Dedifferentiated amniotic fluid mesenchymal stem cell (primary cell): ENCODE measurements at regions not wholly inside any gene's neighbourhood (a gene's known extent, or its start where the extent isn't known, plus 50 kb on each side); places are given as distances from the start of the nearest gene placed in this dataset.

Source experiments
- DNase-seq: peaks from one replicate; pipeline ENCODE4 v3.0.0-alpha.2; 2016; ENCODE audit errors: extremely low spot score

DNA sequence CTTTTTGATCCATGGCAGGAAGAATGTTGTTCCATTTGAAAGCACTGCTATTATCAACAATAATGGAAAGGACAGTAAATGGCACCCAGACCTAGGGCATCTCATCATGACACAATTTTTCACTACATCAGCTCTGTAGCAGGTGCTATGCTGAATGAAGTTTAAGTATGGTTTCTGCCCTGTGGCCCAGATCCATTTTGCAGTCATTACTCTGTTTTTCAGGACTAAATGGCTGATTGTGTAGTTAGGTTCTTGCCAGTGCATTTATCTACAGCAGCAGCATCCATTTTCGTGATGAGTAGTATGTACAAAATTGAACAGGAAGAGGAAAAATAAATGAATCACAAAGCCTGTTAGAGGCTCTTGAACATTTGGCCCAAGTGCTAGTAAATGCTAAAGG is 270.5 kb upstream of the CD180 start:
- DNase-seq, result no peak

DNA sequence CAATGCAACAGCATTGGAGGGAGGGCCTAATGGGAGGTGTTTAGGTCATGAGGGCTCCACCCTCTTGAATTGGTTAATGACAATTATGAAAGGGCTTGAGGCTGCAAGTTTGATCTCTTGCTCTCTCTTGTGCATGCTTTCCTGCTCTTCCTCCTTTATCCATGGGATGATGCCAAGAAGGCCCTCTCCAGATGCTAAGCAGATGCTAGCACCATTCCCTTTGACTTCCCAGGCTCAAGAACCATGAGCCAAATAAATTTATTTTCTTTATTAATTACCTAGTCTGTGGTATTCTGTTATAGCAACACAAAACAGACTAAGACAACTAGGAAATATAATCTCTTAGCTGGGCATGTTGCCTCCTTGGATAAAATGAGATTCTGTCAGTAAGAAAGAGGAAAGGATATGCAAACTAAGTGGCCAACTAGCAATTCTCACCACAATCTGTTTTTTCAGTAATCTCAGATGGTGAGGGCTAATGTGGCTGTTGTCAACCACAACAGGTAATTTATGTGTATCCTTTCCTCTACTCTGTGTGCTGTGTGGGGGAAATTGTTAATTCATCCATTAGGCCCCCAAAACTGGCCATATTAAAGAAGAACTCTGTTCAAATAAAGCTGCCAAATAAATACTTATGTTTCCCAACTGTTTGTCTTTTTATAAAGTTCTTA is 269.1 kb upstream of the CD180 start:
- DNase-seq, result no peak

DNA sequence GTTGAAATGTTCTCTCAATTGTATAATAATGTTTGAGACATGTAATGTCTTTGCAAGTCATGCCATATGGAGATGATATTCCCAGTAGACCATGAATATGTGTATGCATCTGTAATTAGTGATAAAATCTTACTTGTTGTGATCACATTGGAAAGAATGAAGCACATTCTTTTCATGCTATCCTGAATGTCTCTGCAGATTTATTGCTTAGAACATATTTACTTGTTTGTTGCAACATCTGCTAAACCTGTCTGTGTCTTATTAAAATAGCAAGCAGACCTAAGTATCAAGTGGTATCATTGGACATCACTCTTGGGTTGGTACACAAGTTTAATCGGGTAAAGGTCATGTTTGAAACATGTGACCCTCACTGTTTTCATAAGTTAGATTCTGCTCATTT is 265.5 kb upstream of the CD180 start:
- DNase-seq, result peak; percentile 51

DNA sequence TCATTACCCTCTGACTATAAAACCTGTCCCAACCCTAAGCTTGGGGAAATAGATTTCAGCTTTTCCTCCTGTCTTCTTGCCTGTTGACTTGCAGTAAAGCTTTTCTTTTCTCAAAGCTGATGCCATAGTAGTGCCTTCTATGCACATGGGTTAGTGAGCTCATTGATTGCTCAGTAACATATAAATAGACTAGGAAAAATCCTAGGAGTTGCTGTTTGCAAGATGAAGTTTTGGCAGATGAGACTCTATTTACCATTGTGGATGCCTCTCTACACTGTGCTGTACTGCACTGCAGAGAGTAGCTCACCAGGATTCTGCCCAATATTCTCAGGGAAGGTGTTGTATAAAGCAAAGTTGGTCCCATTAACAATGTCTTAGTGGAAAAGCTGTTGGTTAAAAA is 262.7 kb upstream of the CD180 start:
- DNase-seq, result no peak

DNA sequence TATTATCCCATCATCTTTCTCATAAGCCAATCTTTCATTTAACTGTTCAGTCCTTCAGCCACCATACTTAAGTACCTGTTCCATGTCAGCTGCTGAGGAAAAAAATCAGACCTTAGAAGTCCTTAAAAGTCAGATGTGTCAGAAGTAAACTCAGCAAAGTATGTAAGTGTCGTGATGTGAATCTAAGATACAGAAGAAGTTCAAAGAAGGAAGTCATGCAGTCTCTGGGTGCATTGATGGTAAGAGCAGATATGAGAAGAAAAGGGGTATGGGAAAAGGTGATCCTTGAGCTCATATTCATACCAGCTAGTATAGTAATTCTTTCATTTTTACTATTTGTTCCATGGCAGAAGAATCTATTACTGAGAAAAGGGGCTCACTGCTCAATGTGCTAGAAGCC is 259.4 kb upstream of the CD180 start:
- no peak for DNase-seq

DNA sequence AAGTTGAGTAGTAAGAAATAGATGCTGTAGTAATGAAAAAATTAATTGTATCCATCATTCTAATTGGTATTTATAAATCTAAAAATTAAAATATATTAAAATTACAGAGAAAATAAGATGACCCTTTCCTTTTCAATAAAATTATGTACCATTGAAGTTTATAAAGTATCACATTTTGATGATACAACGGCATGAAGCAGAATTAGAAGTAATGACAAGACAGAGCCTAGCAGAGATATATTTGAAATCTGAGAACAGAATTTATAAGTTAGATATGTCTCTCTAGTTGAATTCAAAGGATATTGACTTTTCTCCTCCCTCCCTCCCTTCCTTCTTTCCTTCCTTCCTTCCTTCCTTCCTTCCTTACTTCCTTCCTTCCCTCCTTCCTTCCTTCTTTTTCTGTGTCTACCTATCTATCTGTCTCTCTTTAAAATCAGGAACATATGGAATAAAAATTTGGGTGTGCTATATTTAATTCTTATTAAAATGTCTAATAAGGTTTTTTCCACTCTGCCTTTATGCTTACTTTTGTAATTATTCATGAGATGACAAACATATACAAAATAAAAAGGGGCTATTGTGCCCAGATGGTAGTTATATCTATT is 258.5 kb upstream of the CD180 start:
- no peak for DNase-seq

DNA sequence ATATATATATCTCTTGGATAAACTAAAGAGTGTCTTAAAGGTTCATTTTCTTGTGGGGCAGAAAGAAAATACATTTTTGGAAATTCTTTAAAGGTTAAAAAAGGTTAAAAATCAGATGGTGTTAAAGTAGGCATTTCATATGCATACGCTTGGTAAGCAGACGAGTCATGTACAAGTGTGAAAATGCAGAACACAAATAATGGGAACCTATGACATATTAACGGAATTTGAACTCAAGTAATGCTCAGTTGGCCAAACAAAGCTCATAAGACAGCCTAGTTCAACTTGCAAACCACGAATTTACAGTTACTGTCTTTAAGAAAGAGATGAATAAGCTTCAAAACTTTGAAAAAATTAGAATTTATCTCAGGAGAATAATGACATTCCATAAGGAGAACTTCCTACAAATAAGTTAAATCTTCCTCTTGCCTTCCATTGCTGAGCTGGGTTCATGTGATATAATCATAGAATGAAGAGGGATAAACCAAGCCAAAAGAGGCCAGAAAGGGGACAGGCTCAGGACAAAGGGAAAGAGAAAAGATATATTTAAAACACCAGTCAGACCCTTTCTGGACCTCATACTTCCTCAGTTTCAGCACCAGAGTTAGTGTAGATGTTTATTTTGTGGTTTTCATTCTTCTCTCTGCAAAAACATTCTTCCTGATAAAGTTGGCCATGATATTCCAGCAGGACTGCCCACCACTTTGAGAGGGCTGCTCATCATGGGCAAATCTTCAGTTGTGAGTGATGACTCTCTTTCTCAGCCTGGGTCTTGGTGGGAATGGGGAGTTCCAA is 256.7 kb upstream of the CD180 start:
- DNase-seq, result peak; percentile 61

DNA sequence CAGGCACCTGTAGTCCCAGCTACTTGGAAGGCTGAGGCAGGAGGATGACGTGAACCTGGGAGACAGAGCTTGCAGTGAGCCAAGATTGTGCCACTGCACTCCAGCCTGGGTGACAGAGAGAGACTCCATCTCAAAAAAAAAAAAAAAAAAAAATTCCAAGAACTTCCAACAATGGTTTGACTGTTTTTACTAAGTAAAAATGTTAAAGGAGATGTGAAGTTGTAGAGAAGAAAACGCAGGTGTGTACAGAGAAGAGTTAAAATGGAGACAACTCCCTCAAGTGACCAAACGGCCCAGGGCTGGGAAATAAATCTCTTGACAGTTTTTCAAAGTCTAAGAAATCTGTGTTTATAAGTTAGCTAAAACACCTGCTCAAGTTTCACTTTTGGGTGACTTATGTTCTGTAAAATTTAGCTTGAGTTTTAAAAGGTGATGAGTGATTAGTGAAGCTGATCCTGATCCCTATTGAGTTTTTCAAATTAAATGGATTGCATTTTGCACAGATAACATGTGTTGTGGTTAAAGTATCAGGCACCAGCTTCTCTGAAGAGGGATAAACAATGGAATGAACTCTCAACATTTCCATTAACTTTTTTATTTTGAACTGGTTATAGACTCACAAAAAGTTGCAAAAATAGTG is 255.2 kb upstream of the CD180 start:
- no peak for DNase-seq

DNA sequence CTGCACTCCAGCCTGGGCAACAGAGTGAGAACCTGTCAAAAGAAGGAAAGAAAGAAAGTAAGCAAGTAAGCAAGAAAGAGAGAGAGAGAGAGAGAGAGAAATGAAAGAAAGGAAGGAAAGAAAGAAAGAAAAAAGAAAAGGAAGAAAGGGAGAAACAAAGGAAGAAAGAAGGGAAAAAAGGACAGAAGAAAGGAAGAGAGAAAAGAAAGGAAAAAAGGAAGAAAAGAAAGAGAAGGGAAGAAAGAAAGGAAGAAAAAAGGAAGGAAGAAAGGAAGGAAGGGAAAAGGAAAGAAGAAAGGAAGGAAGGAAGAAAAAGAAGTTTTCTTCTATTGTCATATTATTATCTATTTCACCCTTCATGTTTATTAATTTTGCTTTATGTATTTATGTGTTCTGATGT is 251.1 kb upstream of the CD180 start:
- DNase-seq, result no peak

DNA sequence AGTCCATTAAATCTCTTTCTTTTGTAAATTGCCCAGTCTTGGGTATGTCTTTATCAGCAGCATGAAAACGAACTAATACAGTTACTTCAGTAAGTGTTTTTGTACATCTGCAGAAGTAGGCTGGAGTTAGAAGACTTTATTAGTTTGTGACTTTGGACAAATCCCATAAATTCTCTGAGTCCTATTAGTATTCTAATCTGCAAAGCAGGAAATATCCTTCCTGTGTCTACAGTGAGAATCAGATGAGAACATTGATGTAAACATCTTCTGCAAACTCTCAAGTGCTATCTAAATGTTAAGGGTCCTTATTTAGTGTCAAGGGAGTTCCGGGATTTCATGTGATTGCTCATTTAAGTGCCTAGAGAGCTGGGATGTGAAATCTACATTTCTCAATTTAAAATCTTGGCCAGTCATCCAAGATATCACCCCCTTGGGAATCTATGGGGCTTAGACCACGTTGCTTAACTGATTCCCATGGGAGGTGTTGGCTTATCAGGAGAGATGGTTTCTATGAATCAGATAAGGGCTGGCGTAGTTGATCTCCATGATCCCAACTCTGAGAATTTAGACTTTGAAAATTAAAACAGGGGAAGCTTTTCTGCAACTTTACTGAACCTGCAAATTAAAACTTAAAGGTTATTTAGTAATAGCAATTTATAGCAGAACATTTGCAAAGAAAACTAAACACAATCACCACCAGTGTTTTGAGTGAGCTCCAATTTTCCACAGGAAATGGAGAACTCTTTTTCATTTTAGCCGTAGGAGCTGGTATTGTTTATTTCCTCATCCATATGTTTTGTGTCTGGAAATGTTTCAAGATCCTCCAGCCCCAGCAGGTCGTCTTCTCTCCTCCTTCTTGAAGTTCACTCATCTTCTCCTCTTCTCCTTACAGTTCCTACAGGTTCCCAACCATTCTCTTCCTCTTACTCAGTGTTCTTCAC is 241.6 kb upstream of the CD180 start:
- no peak for DNase-seq

DNA sequence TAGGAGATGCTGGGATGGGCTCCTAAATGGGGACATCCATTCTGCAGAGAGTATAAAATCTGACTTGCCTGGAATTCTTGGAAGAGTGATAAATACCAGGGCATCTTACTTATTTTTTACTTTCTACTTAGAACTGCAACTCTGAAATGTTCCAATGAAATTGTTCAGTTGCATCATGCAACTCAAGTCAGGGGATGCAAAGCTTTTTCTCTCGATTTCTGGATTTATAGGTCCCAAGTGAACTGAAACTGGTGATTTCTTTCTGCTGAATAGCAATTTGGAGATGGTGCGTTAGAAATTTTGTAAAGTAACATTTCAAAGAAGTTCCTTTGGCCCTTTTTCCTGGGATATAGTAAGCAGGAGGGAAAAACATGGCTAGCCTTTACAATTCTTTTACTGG is 238.4 kb upstream of the CD180 start:
- DNase-seq, result no peak

DNA sequence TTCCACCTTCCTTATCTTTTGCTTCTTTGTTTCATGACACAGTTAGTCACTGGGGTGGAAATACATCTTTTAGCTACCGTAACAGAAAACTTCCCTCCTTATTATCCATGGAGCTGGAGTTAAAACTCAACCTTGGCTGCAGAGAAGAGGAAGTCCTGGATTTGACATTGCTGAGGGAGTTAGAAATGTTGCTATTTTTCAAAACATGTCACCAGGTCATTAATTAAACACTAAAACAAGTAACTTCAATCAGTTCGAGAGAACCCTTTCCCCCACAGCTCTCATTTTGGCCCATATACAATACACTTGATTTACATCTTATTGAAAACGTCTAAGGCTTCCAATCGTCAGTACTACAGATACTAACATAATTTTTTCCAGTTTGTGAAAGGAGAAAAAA is 237.9 kb upstream of the CD180 start:
- no peak for DNase-seq

DNA sequence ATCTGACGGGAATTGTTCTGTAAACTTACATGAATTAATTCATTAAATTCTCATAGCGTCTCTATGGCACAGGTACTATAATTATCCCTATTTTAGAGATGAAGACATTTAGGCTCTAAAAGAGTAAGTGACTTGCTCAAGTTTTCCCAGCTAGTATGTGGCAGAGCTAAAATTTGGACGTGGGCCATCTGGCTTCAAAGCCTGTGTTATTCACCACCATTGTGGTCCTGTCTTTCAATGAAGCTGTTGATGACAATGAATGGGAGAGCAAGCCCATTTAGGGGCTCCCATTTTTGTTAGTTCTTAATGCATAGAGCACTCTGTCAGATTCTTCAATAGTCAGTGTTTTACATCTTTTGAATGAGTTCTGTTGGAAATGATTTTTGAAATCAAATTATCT is 236.0 kb upstream of the CD180 start:
- DNase-seq, result no peak

DNA sequence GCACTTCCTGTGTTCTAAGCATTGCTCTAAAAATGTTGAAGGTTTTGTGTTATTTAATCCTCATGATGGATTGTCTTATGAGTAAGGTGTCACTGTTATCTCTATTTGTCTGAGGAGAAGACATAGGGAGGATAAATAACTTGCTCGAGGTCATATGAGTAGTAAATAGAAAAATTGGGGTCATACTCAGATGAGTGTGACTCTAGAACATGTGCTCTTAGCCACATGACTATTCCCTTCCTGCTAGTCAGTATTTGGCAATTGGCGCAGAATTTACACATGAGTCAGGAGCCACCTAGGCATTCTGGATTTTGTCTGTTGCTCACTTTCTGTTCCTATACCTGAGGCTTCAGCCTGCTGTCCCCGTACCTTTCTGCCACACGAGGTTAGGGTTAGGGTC is 234.6 kb upstream of the CD180 start:
- DNase-seq, result no peak

DNA sequence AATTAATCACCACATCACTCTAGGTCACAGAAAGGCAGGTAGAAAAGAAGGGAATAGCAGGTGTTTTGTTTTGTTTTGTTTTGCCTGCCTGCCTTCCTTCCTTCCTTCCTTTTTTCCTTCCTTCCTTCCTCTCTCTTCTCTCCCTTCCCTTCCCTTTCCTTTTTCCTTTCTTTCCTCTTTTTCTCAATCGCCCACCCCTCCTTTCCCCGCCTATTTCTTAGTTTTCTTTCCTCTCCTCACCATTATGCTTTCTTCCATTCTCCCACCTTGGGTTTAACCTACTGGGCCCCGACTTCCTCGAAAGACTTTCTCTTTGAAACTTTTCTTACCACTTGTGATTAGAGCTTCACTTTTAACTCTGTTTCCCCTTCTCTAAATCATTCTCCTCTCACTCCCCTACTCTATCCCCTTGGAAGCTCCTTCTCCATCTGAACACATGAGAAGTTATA is 231.3 kb upstream of the CD180 start:
- DNase-seq, result no peak

DNA sequence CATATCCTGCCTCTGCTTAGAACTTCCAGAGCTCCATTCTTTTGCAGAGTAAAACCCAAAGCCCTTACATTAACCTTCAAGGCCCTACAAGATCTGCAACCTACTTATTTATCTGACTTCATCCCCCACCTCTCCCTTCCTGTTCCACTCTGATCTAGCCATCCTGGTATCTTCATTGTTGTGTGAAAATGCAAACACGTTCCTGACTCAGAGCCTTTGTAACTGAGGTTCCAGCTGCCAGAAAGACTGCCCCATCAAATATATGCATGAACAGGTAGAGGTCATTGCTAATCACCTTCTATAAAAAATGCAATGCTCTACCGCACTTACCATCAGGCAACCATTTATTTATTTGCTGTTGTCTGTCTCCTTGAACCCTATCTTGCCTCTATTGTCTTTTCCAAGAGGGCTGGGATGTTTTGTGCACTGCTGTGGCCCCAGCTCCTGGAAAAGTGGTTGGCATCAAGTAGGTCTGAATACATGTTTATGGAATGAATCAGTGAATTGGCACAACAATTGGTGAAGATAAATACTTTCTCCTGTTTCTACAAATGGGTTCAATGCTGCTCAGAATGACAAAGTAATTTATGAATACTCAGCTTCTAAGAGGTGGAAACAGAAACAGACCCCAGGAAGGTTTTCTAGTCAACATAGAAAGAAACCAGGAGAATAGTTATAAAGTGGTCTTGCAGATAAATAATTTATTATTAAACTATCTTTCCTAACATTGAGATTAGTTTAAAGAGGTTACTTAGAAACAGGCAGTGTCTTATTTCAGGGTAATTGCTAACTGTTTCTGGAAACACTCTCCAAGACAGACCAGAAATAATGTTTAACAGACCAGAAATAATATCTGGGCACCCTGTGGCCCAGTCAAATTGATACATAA is 230.6 kb upstream of the CD180 start:
- no peak for DNase-seq

DNA sequence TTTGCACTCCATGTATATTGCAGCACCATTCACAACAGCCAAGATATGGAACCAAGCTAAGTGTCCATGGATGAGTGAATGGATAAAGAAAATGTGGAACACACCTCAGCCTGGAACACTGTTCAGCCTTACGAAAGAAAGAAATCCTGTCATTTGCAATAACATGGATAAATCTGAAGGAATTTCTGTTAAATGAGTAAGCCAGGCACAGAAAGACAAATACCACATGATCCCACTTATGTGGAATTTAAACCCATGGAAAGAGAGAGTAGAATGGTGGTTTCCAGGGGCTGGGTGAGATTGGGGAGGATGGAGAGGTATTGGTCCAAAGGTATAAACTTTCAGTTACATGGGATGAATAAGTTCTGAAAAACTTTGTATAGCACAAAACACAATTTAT is 228.9 kb upstream of the CD180 start:
- peak; percentile 20 for DNase-seq

DNA sequence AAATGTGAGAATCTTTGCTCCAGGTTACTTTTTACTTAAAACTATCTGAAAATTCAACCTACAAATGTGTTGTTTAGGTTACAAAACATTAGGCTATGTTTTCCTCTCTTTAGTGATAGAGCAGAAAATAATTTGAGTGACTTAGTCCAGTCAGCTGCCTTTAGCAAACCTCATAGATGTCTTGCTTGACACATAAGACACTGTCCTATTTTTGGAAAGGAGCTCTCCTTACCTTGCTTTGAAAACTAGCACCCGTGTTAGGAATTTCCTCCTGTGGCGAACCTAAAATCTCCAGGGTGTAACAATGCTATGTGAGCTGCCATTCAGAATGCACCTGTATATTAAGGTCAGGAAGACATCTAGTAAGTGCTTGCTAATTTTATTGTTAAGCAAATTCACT is 221.2 kb upstream of the CD180 start:
- DNase-seq, result no peak

DNA sequence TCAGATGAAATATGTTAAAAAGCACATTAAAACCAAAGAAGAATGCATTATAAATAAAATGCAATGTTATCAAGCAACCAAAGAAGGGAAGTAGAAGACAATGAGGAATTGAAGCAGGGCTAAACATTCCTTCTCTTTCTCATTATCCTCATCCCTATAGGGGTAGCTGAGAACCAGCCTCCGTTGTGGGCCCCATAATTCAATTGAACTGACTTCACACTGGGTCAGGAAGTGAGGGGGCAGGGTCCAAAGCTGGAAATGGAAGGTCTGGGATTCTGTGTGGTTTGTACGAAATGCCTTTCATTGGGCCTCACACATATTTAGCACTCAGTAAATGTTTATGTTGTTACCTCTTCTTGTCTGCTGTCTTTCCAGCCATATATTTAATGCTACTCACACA is 220.4 kb upstream of the CD180 start:
- no peak for DNase-seq

DNA sequence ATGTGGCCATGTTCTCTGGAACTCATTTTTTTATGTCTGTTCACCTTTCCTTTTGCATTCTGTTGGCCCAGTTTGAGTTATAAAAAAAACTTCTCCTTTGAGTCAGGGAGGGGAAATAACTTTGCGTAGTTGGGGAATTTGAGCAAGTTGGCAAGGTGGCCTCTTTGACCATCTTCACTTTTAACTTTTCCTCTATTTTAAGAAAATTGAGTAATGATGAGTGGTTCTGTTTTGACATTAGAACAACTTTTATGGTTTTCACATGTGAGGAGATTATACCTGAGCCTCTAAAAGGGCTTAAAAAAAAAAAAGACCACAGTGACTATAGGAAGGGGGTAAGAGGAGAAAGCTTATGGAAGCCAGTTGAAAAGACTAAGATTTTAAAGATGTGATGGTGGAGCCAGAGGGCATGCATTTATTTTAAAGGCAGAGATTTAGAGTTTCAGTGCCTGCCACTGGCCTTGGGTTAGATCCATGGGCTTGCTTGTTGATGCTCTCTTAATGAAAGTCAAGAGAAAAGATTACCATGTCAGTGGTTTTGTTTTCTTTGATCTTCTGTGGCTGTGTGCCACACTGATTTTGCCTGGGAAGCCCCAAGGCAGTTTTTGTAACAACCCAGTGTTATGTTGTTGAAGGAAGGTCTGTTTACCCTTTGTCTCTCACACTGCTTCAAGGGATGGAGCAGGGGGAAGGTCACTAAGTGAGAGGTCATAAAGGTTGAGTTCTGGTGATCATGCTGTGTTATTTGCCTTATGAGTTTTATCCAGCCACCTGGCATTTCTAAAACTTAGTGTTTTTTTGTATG is 219.7 kb upstream of the CD180 start:
- no peak for DNase-seq
